ENCODE measurements at regions not wholly inside any gene's neighbourhood (a gene's known extent, or its start where the extent isn't known, plus 50 kb on each side); places are given as distances from the start of the nearest gene placed in this dataset.

- Histone ChIP-seq H3K27me3 (replicated peaks) (no peaks in the 10 kb centered on the region), H3K36me3 (no peaks in the 10 kb centered on the region), H3K27ac (no peak overlapping the region), H3K4me3 (no peak overlapping the region), H3K4me1 (replicated peaks) (no peaks in the 10 kb centered on the region), H3K9me3 (replicated peaks) (no peaks in the 10 kb centered on the region)
- DNase-seq (ENCODE audit: low read depth in 1 of 2, low spot score in 2 of 2), result no peak
Measured at GRCh38 chr18:28960146-28960545, 783.2 kb upstream of the CDH2 start.

GRCh38 chr18:28952339-28952738 is 775.4 kb upstream of the CDH2 start:
- Histone ChIP-seq H3K4me3 (no peak overlapping the region), H3K4me1 (replicated peaks) (no peaks in the 10 kb centered on the region), H3K9me3 (replicated peaks) (no peaks in the 10 kb centered on the region; the same call in 1 of the 2 replicates), H3K27me3 (replicated peaks) (no peaks in the 10 kb centered on the region), H3K36me3 (no peaks in the 10 kb centered on the region), H3K27ac (no peak overlapping the region)
- DNase-seq (ENCODE audit: low read depth in 1 of 2, low spot score in 2 of 2), result no peak

- no peak for DNase-seq (ENCODE audit: low read depth in 1 of 2, low spot score in 2 of 2)
- H3K27me3 ChIP-seq (replicated peaks), result peaks cover 3% of the 10 kb centered on the region; the same call in 1 of the 2 replicates
- no peak overlapping the region for H3K27ac ChIP-seq
- H3K4me3 ChIP-seq, result no peak overlapping the region
- no peaks in the 10 kb centered on the region for H3K36me3 ChIP-seq
- no peaks in the 10 kb centered on the region; the same call in 1 of the 2 replicates for H3K9me3 ChIP-seq (replicated peaks)
- no peaks in the 10 kb centered on the region for H3K4me1 ChIP-seq (replicated peaks)
Measured at GRCh38 chr18:28947900-28948299, 771.0 kb upstream of the CDH2 start.

- Histone ChIP-seq H3K27ac (no peak overlapping the region), H3K9me3 (replicated peaks) (no peaks in the 10 kb centered on the region), H3K4me1 (replicated peaks) (no peaks in the 10 kb centered on the region), H3K4me3 (no peak overlapping the region), H3K36me3 (no peaks in the 10 kb centered on the region), H3K27me3 (replicated peaks) (peaks cover 3% of the 10 kb centered on the region; the same call in 1 of the 2 replicates)
- no peak for DNase-seq (ENCODE audit: low read depth in 1 of 2, low spot score in 2 of 2)
Measured at GRCh38 chr18:28946471-28946870, 769.5 kb upstream of the CDH2 start.

GRCh38 chr18:28922936-28923335 is 746.0 kb upstream of the CDH2 start:
- H3K4me1 ChIP-seq (replicated peaks), result no peaks in the 10 kb centered on the region
- no peak for DNase-seq (ENCODE audit: low read depth in 1 of 2, low spot score in 2 of 2)
- H3K4me3 ChIP-seq, result no peak overlapping the region
- no peaks in the 10 kb centered on the region for H3K9me3 ChIP-seq (replicated peaks)
- H3K36me3 ChIP-seq, result no peaks in the 10 kb centered on the region
- H3K27ac ChIP-seq, result no peak overlapping the region
- H3K27me3 ChIP-seq (replicated peaks), result no peaks in the 10 kb centered on the region

GRCh38 chr18:28916456-28916855 is 739.5 kb upstream of the CDH2 start:
- H3K27me3 ChIP-seq (replicated peaks), result no peaks in the 10 kb centered on the region
- DNase-seq (ENCODE audit: low read depth in 1 of 2, low spot score in 2 of 2), result no peak

GRCh38 chr18:28905509-28905908 is 728.6 kb upstream of the CDH2 start:
- H3K36me3 ChIP-seq, result no peaks in the 10 kb centered on the region
- H3K4me1 ChIP-seq (replicated peaks), result no peaks in the 10 kb centered on the region
- H3K27me3 ChIP-seq (replicated peaks), result no peaks in the 10 kb centered on the region
- no peak for DNase-seq (ENCODE audit: low read depth in 1 of 2, low spot score in 2 of 2)
- H3K4me3 ChIP-seq, result no peak overlapping the region
- no peaks in the 10 kb centered on the region for H3K9me3 ChIP-seq (replicated peaks)
- H3K27ac ChIP-seq, result no peak overlapping the region

More at GRCh38 chr18:28916456-28916855, 739.5 kb upstream of the CDH2 start:
- H3K27ac ChIP-seq, result no peak overlapping the region
- no peaks in the 10 kb centered on the region for H3K9me3 ChIP-seq (replicated peaks)
- no peaks in the 10 kb centered on the region for H3K36me3 ChIP-seq
- H3K4me3 ChIP-seq, result no peak overlapping the region
- no peaks in the 10 kb centered on the region for H3K4me1 ChIP-seq (replicated peaks)

GRCh38 chr18:28904789-28905364 is 727.9 kb upstream of the CDH2 start:
- Histone ChIP-seq H3K27ac (no peak overlapping the region), H3K36me3 (no peaks in the 10 kb centered on the region), H3K4me1 (replicated peaks) (no peaks in the 10 kb centered on the region), H3K4me3 (no peak overlapping the region), H3K27me3 (replicated peaks) (no peaks in the 10 kb centered on the region), H3K9me3 (replicated peaks) (no peaks in the 10 kb centered on the region)
- no peak for DNase-seq (ENCODE audit: low read depth in 1 of 2, low spot score in 2 of 2)

- no peak overlapping the region for H3K27ac ChIP-seq
Measured at GRCh38 chr18:28903306-28903705, 726.4 kb upstream of the CDH2 start.

GRCh38 chr18:28890791-28891190 is 713.9 kb upstream of the CDH2 start:
- Histone ChIP-seq H3K27me3 (replicated peaks) (no peaks in the 10 kb centered on the region), H3K36me3 (no peaks in the 10 kb centered on the region), H3K4me3 (no peak overlapping the region), H3K9me3 (replicated peaks) (no peaks in the 10 kb centered on the region), H3K4me1 (replicated peaks) (no peaks in the 10 kb centered on the region), H3K27ac (no peak overlapping the region)
- DNase-seq (ENCODE audit: low read depth in 1 of 2, low spot score in 2 of 2), result no peak

More at GRCh38 chr18:28903306-28903705, 726.4 kb upstream of the CDH2 start:
- no peak for DNase-seq (ENCODE audit: low read depth in 1 of 2, low spot score in 2 of 2)
- Histone ChIP-seq H3K4me3 (no peak overlapping the region), H3K9me3 (replicated peaks) (no peaks in the 10 kb centered on the region), H3K27me3 (replicated peaks) (no peaks in the 10 kb centered on the region), H3K4me1 (replicated peaks) (no peaks in the 10 kb centered on the region), H3K36me3 (no peaks in the 10 kb centered on the region)

- Histone ChIP-seq H3K36me3 (no peaks in the 10 kb centered on the region), H3K9me3 (replicated peaks) (no peaks in the 10 kb centered on the region), H3K27ac (no peak overlapping the region), H3K4me3 (no peak overlapping the region), H3K4me1 (replicated peaks) (no peaks in the 10 kb centered on the region), H3K27me3 (replicated peaks) (no peaks in the 10 kb centered on the region)
- no peak for DNase-seq (ENCODE audit: low read depth in 1 of 2, low spot score in 2 of 2)
Measured at GRCh38 chr18:28884304-28884703, 707.4 kb upstream of the CDH2 start.

- Histone ChIP-seq H3K9me3 (replicated peaks) (no peaks in the 10 kb centered on the region), H3K27ac (no peak overlapping the region), H3K36me3 (no peaks in the 10 kb centered on the region), H3K4me3 (no peak overlapping the region), H3K27me3 (replicated peaks) (no peaks in the 10 kb centered on the region), H3K4me1 (replicated peaks) (no peaks in the 10 kb centered on the region)
- no peak for DNase-seq (ENCODE audit: low read depth in 1 of 2, low spot score in 2 of 2)
Measured at GRCh38 chr18:28880856-28881255, 703.9 kb upstream of the CDH2 start.

GRCh38 chr18:28875059-28875458 is 698.1 kb upstream of the CDH2 start:
- DNase-seq (ENCODE audit: low read depth in 1 of 2, low spot score in 2 of 2), result no peak
- no peaks in the 10 kb centered on the region for H3K4me1 ChIP-seq (replicated peaks)
- no peaks in the 10 kb centered on the region for H3K27me3 ChIP-seq (replicated peaks)
- H3K27ac ChIP-seq, result no peak overlapping the region
- no peak overlapping the region for H3K4me3 ChIP-seq
- H3K9me3 ChIP-seq (replicated peaks), result no peaks in the 10 kb centered on the region
- H3K36me3 ChIP-seq, result no peaks in the 10 kb centered on the region

- no peaks in the 10 kb centered on the region for H3K9me3 ChIP-seq (replicated peaks)
- no peak for DNase-seq (ENCODE audit: low read depth in 1 of 2, low spot score in 2 of 2)
- no peak overlapping the region for H3K27ac ChIP-seq
- no peaks in the 10 kb centered on the region; the same call in 1 of the 2 replicates for H3K27me3 ChIP-seq (replicated peaks)
- no peaks in the 10 kb centered on the region for H3K36me3 ChIP-seq
- H3K4me3 ChIP-seq, result no peak overlapping the region
- no peaks in the 10 kb centered on the region for H3K4me1 ChIP-seq (replicated peaks)
Measured at GRCh38 chr18:28863396-28863795, 686.5 kb upstream of the CDH2 start.

- Histone ChIP-seq H3K4me3 (no peak overlapping the region), H3K27me3 (replicated peaks) (peaks cover 4% of the 10 kb centered on the region), H3K4me1 (replicated peaks) (no peaks in the 10 kb centered on the region), H3K36me3 (no peaks in the 10 kb centered on the region), H3K9me3 (replicated peaks) (no peaks in the 10 kb centered on the region; the same call in 1 of the 2 replicates), H3K27ac (no peak overlapping the region)
- DNase-seq (ENCODE audit: low read depth in 1 of 2, low spot score in 2 of 2), result no peak
Measured at GRCh38 chr18:28858248-28858647, 681.3 kb upstream of the CDH2 start.

All from SJSA1 (cell line).